HG02870 (cell line): ENCODE measurements at regions not wholly inside any gene's neighbourhood (a gene's known extent, or its start where the extent isn't known, plus 50 kb on each side); places are given as distances from the start of the nearest gene placed in this dataset.

Source experiments
- ATAC-seq: cut with Tn5 transposase; IDR thresholded peaks from one replicate; pipeline ENCODE4 v1.9.1; 2021; ENCODE audit warnings: mild to moderate bottlenecking, moderate library complexity; ENCODE audit not compliant: unreplicated experiment

DNA sequence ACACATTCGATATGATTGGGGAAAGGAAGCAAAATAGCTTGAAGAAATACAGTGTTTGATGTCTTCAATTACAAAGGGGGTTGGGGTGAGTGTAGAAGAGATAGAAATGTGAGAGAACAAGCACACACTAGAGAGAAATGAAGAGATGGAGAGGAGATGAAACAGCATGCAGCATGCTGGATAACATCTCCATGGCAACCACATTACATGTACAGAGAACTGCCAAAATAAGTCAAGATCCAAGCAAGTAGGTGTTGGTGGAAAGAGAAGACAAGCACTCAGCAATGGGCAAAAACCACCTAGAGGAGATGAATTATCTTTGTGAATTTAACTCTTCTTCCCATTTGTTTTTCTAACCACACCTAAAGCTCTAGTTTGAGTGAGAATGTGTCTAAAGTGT is 289.8 kb downstream of the GRIN2B start:
- no peak for ATAC-seq

DNA sequence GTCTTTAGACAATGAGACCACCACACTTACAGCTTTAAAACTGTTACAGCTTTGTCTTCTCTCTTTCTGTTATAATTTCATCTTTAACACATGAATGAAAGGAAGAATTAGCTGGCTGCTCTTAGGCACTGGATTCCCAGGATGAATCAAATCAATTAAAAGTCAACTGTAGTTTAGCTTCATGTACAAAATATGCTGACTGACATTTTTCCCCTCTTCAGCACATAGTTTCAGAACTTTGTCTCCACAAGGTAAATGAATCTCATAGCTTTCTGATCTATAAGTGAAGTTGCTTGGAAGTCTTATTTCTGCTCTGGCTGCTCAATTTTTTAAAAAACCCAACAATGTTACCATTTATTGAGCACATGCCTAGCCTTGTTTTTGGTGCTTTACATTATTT is 293.8 kb downstream of the GRIN2B start:
- no peak for ATAC-seq

GRCh38 chr12:13686260-13686659 is 295.1 kb downstream of the GRIN2B start:
- no peak for ATAC-seq

GRCh38 chr12:13680916-13681315 is 300.5 kb downstream of the GRIN2B start:
- no peak for ATAC-seq

DNA sequence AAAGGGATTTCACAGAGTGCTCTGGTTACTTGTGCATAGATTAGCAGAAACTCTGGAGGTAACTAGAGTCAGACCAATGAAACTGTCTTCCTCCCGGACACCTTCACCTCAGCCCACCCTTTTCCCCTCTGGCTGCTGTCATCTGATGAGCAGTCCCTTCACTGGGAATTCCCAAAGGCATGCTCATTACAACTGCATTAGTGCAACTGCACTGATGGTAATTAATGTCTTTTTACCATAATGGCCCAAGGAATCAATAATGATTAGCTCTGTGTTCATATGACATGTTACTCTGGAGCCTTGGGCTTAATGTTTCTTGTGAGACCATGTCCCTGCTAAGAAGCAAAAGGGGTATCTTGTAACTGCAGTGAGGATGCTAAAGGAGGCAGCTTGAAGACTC is 304.5 kb downstream of the GRIN2B start:
- no peak for ATAC-seq

DNA sequence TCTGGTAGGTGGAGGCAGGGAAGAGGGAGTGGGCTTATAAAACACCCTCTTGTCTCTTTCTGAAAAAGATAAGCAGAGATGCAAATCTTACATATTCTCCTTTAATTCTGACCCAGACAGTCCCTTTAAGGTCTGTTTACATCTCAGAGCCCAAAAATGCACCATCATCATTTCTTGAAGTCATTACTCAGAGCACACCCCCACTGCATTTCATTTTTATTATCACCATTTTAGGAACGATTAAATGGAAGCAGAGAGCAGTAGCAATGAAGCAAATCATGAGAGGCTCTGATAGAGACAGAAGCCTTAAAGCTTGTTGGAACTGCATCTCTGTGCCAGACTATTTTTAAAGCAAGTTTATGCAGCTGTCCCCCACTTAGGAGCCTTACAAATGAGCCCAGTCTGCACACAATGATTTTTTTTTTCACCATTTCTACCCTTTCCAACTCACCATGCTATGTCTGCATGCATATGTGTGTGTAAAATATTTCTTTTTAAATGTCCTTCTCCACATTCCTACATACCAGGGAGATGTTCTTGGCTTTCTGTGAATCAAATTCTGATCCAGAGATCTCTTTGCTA is 311.0 kb downstream of the GRIN2B start:
- ATAC-seq = no peak

GRCh38 chr12:13668880-13669279 is 312.5 kb downstream of the GRIN2B start:
- no peak for ATAC-seq

- ATAC-seq = no peak
These were observed 314.6 kb downstream of the GRIN2B start for GRCh38 chr12:13666806-13667205.

DNA sequence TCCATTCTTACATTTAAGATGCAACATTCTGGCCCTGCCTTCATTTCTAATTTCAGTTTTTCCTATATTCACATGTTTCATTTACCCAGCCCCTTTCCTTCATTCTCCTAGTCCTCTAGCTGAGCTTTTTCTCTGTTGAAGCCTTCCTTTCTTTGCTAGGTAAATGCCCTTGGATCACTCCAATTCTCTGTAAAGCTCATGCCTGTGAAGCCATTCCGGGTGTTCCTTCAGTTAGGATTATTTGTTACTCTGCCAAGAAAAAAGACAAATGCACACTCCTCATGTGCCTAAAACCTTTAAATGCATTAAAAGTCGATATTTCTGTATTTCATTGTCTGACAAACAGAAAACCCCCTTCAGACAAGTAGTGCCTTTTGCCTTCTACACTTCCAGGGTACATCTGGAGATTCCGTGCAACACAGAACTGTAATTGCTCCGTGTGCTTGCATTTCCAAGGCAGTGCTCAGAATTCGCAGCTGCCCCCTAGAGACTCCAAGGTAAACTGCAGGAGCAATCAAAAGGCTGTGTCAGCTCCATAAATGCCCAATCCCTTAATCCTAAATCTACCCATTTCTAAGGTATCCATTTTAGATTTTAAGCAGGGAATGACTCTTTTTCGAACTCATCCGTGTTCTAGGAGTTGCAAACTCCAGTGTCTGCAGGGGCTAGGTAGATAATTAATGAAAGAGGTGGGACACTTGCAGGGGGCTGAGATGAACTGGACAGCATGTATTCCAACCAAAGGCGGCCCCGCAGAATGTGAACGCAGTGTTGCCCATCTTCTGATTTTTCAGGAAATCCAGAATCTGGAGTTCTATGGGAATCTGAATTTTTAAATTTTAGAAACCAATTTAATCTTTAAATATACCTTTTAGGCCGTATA is 320.2 kb downstream of the GRIN2B start:
- no peak for ATAC-seq

DNA sequence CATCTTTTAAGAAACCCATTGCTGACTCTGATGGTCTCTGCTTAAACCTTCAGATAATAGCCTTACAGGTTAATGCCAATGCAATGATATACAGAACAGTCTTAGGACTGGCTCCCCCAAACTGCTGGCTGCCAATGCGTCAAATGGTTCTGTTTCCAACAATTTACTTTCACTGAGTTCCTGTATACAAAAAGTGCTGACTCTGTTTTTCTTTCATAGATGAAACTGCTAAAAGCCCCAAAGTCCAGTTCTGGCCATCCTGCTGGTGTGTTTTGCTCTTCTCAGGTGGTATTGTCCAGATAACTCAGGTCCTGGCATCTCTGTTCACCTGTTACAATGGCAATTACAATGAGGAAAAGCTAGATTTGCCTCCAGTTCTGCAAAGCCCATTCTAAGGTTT is 326.9 kb downstream of the GRIN2B start:
- ATAC-seq = no peak

DNA sequence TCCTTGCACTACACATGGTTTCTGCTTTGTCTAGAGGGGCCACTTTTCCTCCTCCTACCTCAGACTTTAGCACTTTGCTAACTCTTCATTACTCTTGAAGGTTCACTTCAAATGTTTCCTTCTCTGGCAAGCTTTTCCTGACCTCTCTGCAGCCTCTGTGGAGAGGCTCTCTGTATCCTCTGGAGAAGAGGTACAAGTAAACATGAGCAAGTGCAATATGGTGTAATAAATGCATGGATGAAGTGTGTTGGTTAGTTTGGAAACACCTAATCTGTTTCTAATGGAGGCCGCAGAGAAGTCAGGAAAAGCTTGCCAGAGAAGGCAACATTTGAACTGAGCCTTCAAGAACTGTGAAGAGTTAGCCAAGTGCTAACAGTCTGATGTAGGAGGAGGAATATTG is 329.3 kb downstream of the GRIN2B start:
- ATAC-seq = no peak

GRCh38 chr12:13635709-13636108 is 345.7 kb downstream of the GRIN2B start:
- no peak for ATAC-seq

DNA sequence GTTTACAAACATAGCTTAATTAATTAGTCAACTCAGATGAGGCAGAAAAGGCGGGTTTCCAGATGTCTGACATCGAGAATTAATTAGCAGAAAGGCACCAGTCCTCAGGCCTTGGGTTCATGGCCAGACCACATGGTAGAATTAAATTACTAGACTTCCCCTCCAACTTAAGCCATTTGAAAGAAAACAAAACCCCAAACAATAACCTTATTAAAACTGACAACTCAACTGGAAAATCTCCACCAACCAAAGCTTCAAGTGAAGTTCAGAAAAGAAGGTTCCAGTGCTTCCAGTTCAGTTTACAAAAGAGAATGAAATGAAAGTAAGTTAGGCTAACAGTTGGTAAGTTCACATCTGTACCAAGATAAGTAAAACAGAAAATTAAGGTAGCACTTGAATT is 349.5 kb downstream of the GRIN2B start:
- no peak for ATAC-seq

DNA sequence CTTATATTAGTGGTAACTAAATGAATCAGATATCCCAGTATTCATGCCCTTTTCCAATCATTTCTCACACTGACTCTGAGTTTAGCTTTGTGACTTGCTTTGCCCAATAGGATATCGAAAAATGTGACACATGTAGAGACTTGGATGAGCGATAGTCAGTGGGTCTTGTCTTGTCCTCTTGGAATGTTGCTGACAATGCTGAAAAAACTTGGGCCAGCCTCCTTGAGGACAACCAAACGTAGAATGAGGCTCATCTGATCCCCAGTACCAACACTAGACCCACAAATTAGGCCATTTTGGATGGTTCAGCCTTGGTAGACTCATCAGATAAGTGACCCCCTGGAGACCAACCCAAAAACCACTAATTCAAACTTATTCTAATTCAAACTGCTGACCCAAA is 351.0 kb downstream of the GRIN2B start:
- no peak for ATAC-seq

GRCh38 chr12:13628067-13628466 is 353.3 kb downstream of the GRIN2B start:
- ATAC-seq = no peak

- ATAC-seq = no peak
These were observed 353.9 kb downstream of the GRIN2B start for GRCh38 chr12:13627536-13627935.

- ATAC-seq = no peak
These were observed 368.1 kb downstream of the GRIN2B start for GRCh38 chr12:13613297-13613696.

DNA sequence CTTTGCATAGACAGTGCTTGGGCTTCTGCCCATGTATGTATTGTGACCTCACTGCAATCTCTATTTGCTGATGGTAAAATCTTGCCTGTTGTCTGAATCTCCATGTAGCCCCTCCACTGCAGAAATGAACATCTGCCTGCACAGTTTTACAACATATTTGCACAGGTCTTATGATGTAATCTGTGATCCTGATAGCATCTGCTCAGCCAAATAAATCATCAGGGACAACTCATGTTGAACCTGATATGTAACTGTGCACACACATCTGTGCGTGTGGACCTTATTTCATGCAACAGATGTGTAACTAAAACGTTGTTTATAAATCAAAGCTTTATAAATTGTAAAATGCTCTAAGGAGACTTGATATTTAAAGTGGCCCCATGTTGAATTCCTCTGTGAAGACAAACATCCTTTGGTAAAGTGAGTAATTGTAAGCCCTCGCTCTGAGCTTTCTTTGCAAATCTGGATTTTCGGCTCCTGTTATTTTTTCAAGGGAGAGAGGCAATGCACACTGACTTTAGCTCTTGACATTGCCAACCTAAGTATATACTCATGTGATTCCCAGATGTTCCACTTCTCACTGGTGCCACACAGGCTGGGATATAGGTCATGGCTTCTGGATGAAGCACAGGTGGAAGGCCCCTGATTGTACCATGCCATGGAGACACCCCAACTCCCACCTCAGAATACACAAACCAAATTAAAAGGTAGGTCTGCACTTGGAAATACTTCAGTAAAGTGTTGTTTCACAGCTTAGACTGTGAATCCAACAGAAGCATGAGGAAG is 371.3 kb downstream of the GRIN2B start:
- ATAC-seq = no peak

DNA sequence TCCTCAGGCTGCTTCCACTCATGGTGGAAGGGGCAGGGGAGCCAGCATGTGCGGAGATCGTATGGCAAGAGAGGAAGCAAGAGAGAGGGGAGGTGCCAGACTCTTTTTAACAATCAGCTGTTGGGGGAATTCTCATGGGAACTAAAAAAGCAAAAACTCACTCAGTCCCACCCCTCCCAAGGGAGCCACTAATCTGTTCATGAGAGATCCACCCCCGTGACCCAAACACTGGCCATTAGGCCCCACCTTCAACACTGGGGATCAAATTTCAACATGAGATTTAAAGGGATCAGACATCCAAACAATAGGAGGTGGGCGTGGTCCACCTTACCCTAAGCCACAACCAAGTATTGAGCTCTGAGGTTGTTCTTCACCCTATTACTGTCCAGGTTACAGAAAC is 375.1 kb downstream of the GRIN2B start:
- ATAC-seq = no peak

GRCh38 chr12:13603953-13604352 is 377.4 kb downstream of the GRIN2B start:
- ATAC-seq = no peak

DNA sequence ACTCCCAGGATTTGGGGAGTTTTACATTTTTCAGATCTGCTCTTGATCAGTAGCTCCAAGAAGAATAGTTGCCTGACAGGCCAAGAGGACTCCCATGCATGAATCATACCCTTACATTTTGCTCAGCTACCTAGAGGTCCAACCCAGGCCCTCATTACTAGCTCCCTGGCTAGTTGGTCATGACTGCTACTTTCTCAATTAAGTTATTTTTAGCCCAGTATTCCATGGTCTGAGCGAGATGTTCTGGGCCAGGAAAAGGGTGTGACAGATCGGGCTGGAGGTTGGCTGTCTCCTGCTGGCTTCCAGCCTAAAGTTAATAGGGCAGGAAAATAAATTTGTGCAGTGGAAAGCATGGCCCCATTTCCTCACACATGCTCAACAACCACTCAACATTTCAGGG is 379.2 kb downstream of the GRIN2B start:
- ATAC-seq = no peak

- no peak for ATAC-seq
These were observed 382.2 kb downstream of the GRIN2B start for GRCh38 chr12:13599176-13599575.
